Neural cell (in vitro differentiated cells): ENCODE measurements at regions not wholly inside any gene's neighbourhood (a gene's known extent, or its start where the extent isn't known, plus 50 kb on each side); places are given as distances from the start of the nearest gene placed in this dataset.

Experiments
- H2AFZ ChIP-seq: fragments of 200-600, 300-800 bp; sonication (generic), shearing (Covaris generic); 2 replicates; pipeline ENCODE4 v1.6.0; 2014; ENCODE audit warnings: low read depth, mild to moderate bottlenecking, antibody characterized with exemption, low read length, moderate library complexity
- H3F3A ChIP-seq: fragments of 200-600 bp; shearing (Covaris generic); 2 replicates; pipeline ENCODE4 v1.6.1; 2016; ENCODE audit warnings: mild to moderate bottlenecking, moderate library complexity, mixed read lengths, antibody characterized with exemption, low read length; ENCODE audit not compliant: insufficient read depth, poor library complexity, severe bottlenecking
- H3K27ac ChIP-seq: fragments of 200-600, 300-800 bp; sonication (generic), shearing (Covaris generic); 2 replicates; pipeline ENCODE4 v1.5.1; 2014; ENCODE audit warnings: mild to moderate bottlenecking, low read length, moderate library complexity
- H3K27me3 ChIP-seq: fragments of 300-800, 200-600 bp; sonication (generic), shearing (Covaris generic); 2 replicates; pipeline ENCODE4 v1.6.0; 2014; ENCODE audit warnings: mild to moderate bottlenecking, low read depth, low read length, moderate library complexity; ENCODE audit not compliant: insufficient read depth
- H3K36me3 ChIP-seq: fragments of 300-800, 200-600 bp; sonication (generic), shearing (Covaris generic); 2 replicates; pipeline ENCODE4 v1.5.1; 2014; ENCODE audit warnings: mild to moderate bottlenecking, antibody characterized with exemption, low read length, moderate library complexity; ENCODE audit not compliant: insufficient read depth
- H3K4me2 ChIP-seq: fragments of 300-800, 200-600 bp; sonication (generic), shearing (Covaris generic); 2 replicates; pipeline ENCODE4 v1.6.0; 2014; ENCODE audit warnings: mild to moderate bottlenecking, low read length
- H3K4me3 ChIP-seq: fragments of 300-800, 200-600 bp; sonication (generic), shearing (Covaris generic); 2 replicates; pipeline ENCODE4 v1.5.1; 2014; ENCODE audit warnings: mild to moderate bottlenecking, low read length, moderate library complexity
- H3K79me2 ChIP-seq: fragments of 200-600 bp; shearing (Covaris generic); replicated peaks from 2 replicates; pipeline ENCODE4 v1.6.0; 2014; ENCODE audit warnings: mild to moderate bottlenecking, low read length, moderate library complexity; ENCODE audit not compliant: insufficient read depth
- H3K9ac ChIP-seq: fragments of 300-800, 200-600 bp; sonication (generic), shearing (Covaris generic); 2 replicates; pipeline ENCODE4 v1.6.1; 2016; ENCODE audit warnings: mild to moderate bottlenecking, low read length, mixed read lengths
- H3K9me2 ChIP-seq: fragments of 200-600 bp; shearing (Covaris generic); 2 replicates; pipeline ENCODE4 v1.6.1; 2016; ENCODE audit warnings: mild to moderate bottlenecking, low read length, mixed read lengths; ENCODE audit not compliant: insufficient read depth
- H3K9me3 ChIP-seq: fragments of 200-600, 300-800 bp; sonication (generic), shearing (Covaris generic); 2 replicates; pipeline ENCODE4 v1.6.1; 2016; ENCODE audit warnings: mild to moderate bottlenecking, mixed run types, low read length, moderate library complexity, mixed read lengths
- H4K20me1 ChIP-seq: fragments of 200-600 bp; shearing (Covaris generic); 2 replicates; pipeline ENCODE4 v1.6.1; 2016; ENCODE audit warnings: mild to moderate bottlenecking, mixed run types; ENCODE audit not compliant: insufficient read depth
- EP300 ChIP-seq: fragments of 450-650 bp; conservative IDR thresholded peaks from 2 replicates; pipeline ENCODE4 v1.6.1; 2014; ENCODE audit warnings: antibody characterized with exemption, mild to moderate bottlenecking, moderate library complexity; ENCODE audit not compliant: poor library complexity, severe bottlenecking
- EZH2 ChIP-seq: fragments of 200-600, 300-800 bp; shearing (Covaris generic), sonication (generic); IDR thresholded peaks from 2 replicates; pipeline ENCODE4 v1.6.1; 2014; ENCODE audit warnings: antibody characterized with exemption, low read length, borderline replicate concordance, mild to moderate bottlenecking; ENCODE audit not compliant: insufficient read depth, poor library complexity, severe bottlenecking
- MXI1 ChIP-seq: fragments of 450-650 bp; conservative IDR thresholded peaks from 2 replicates; pipeline ENCODE4 v1.6.1; 2014; ENCODE audit warnings: antibody characterized with exemption, mild to moderate bottlenecking; ENCODE audit not compliant: poor library complexity, severe bottlenecking
- POLR2AphosphoS5 ChIP-seq: IDR thresholded peaks from 2 replicates; pipeline ENCODE4 v1.6.1; 2012
- RAD21 ChIP-seq: fragments of 450-650 bp; conservative IDR thresholded peaks from 2 replicates; pipeline ENCODE4 v1.6.1; 2014; ENCODE audit warnings: antibody characterized with exemption, mild to moderate bottlenecking, moderate library complexity
- REST ChIP-seq: IDR thresholded peaks from 2 replicates; pipeline ENCODE4 v1.6.1; 2012; ENCODE audit warnings: borderline replicate concordance
- SMC3 ChIP-seq: fragments of 450-650 bp; conservative IDR thresholded peaks from 2 replicates; pipeline ENCODE4 v1.6.1; 2014; ENCODE audit warnings: antibody characterized with exemption, mild to moderate bottlenecking, moderate library complexity; ENCODE audit not compliant: poor library complexity
- TAF1 ChIP-seq: IDR thresholded peaks from 2 replicates; pipeline ENCODE4 v1.6.1; 2012; ENCODE audit warnings: low read depth
- TF ChIP-seq, protein P1 (sequence below): fragments of 450-650 bp; IDR thresholded peaks from 2 replicates; pipeline ENCODE4 v1.5.1; 2014; ENCODE audit warnings: antibody characterized with exemption, mild to moderate bottlenecking, moderate library complexity; ENCODE audit not compliant: poor library complexity, severe bottlenecking

GRCh38 chr13:74555651-74556420, 421.6 kb upstream of the KLF12 start:
- Histone ChIP-seq H3K36me3 (no peaks in the 10 kb centered on the region), H3K9ac (peak overlapping the region; percentile 57), H3K79me2 (no peaks in the 10 kb centered on the region), H3K27me3 (no peaks in the 10 kb centered on the region), H3K9me3 (no peaks in the 10 kb centered on the region), H3K27ac (peak overlapping the region; percentile 91), H2AFZ (peak overlapping the region; percentile 53), H3K4me2 (peak overlapping the region; percentile 40), H3K9me2 (no peaks in the 10 kb centered on the region), H3F3A (no peaks in the 10 kb centered on the region), H3K4me3 (peak overlapping the region; percentile 24), H4K20me1 (no peaks in the 10 kb centered on the region)
- TF ChIP-seq MXI1 (no peak), EZH2 (no peak), REST (peak; percentile 95), RAD21 (no peak), POLR2AphosphoS5 (peak; percentile 51), TAF1 (no peak), EP300 (no peak), SMC3 (no peak)
- TF ChIP-seq, protein P1, sequence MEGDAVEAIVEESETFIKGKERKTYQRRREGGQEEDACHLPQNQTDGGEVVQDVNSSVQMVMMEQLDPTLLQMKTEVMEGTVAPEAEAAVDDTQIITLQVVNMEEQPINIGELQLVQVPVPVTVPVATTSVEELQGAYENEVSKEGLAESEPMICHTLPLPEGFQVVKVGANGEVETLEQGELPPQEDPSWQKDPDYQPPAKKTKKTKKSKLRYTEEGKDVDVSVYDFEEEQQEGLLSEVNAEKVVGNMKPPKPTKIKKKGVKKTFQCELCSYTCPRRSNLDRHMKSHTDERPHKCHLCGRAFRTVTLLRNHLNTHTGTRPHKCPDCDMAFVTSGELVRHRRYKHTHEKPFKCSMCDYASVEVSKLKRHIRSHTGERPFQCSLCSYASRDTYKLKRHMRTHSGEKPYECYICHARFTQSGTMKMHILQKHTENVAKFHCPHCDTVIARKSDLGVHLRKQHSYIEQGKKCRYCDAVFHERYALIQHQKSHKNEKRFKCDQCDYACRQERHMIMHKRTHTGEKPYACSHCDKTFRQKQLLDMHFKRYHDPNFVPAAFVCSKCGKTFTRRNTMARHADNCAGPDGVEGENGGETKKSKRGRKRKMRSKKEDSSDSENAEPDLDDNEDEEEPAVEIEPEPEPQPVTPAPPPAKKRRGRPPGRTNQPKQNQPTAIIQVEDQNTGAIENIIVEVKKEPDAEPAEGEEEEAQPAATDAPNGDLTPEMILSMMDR: no peak

DNA sequence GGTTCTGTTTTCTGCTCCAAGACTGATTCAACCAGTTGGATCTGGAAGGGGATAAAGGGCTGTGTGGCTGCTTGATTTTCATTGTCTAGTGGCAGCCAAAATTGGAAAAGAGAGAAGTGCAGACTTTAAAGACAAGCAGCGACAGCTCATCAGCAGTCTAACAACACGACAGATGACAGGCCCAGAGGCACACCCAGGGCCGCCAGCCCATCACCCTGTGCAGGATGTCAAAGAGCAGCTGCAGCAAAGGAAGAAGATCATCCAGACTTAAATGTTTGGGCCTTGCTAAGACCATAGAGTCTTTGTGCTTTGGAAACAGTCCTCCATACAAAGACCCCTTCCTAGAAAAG, 421.0 kb upstream of the KLF12 start:
- peak overlapping the region; percentile 91 for H3K27ac ChIP-seq
- H3K9ac ChIP-seq: peak overlapping the region; percentile 57
- no peaks in the 10 kb centered on the region for H3K27me3 ChIP-seq
- H3K36me3 ChIP-seq: no peaks in the 10 kb centered on the region
- no peaks in the 10 kb centered on the region for H3K9me2 ChIP-seq
- H4K20me1 ChIP-seq: no peaks in the 10 kb centered on the region
- peak; percentile 51 for TF ChIP-seq EP300
- TF ChIP-seq REST: no peak
- peak; percentile 63 for TF ChIP-seq POLR2AphosphoS5
- TF ChIP-seq TAF1: no peak
- H3F3A ChIP-seq: no peaks in the 10 kb centered on the region
- no peak overlapping the region for H3K4me2 ChIP-seq
- peak overlapping the region; percentile 53 for H2AFZ ChIP-seq
- H3K79me2 ChIP-seq: no peaks in the 10 kb centered on the region
- peak overlapping the region; percentile 24 for H3K4me3 ChIP-seq
- no peaks in the 10 kb centered on the region for H3K9me3 ChIP-seq
